Astrocyte of the spinal cord (primary cell): ENCODE measurements at regions not wholly inside any gene's neighbourhood (a gene's known extent, or its start where the extent isn't known, plus 50 kb on each side); places are given as distances from the start of the nearest gene placed in this dataset.
"Not testable (repeated sequence)": the region's sequence is repeated elsewhere in the genome, so short reads cannot be mapped to it uniquely, and the experiment has no call there.

Experiments used
- DNase-seq: peaks from one replicate; pipeline ENCODE4 v3.0.0; 2011; ENCODE audit warnings: low read depth, low spot score
- H3K4me3 ChIP-seq: 2 replicates; pipeline ENCODE4 v1.5.1; 2011; ENCODE audit warnings: low read depth, mild to moderate bottlenecking, low read length, moderate library complexity
- CTCF ChIP-seq: IDR thresholded peaks from 2 replicates; pipeline ENCODE4 v1.5.1; 2012; ENCODE audit warnings: low read depth, mild to moderate bottlenecking, low read length, inconsistent platforms
- in situ Hi-C: cut with HindIII; loops from 2 replicates; pipeline ENCODE4 v1.10.0; 2017; ENCODE audit warnings: low sequenced_read_pairs

- in situ Hi-C loops: no loop called here
Observed at GRCh38 chr11:64428693-64429092, 69.7 kb downstream of the RPS6KA4 start.

GRCh38 chr11:64429970-64430369 lies 71.0 kb downstream of the RPS6KA4 start:
- in situ Hi-C loops: no loop called here
- DNase-seq: no peak
- H3K4me3 ChIP-seq: no peak overlapping the region
- TF ChIP-seq CTCF: no peak

More at GRCh38 chr11:64428693-64429092, 69.7 kb downstream of the RPS6KA4 start:
- TF ChIP-seq CTCF: no peak
- no peak for DNase-seq
- H3K4me3 ChIP-seq: no peak overlapping the region

- in situ Hi-C loops: no loop called here
- no peak for DNase-seq
- H3K4me3 ChIP-seq: no peak overlapping the region
- no peak for TF ChIP-seq CTCF
Observed at GRCh38 chr11:64430645-64431044, 71.7 kb downstream of the RPS6KA4 start.

- TF ChIP-seq CTCF: no peak
- H3K4me3 ChIP-seq: no peak overlapping the region
- in situ Hi-C loops: no loop called here
- no peak for DNase-seq
Observed at GRCh38 chr11:64436000-64436399, 77.0 kb downstream of the RPS6KA4 start.

- TF ChIP-seq CTCF: no peak
- DNase-seq: no peak
- in situ Hi-C loops: no loop called here
- H3K4me3 ChIP-seq: no peak overlapping the region
Observed at GRCh38 chr11:64437426-64437825, 78.5 kb downstream of the RPS6KA4 start.

- no peak for DNase-seq
- in situ Hi-C loops: no loop called here
- no peak overlapping the region for H3K4me3 ChIP-seq
- TF ChIP-seq CTCF: no peak
Observed at GRCh38 chr11:64438986-64439771, 80.2 kb downstream of the RPS6KA4 start.

- in situ Hi-C loops: not testable (repeated sequence)
Observed at GRCh38 chr11:64439772-64440491, 81.0 kb downstream of the RPS6KA4 start.

More at GRCh38 chr11:64439772-64440491, 81.0 kb downstream of the RPS6KA4 start:
- not testable (repeated sequence) for H3K4me3 ChIP-seq, DNase-seq
